ENCODE measurements at regions not wholly inside any gene's neighbourhood (a gene's known extent, or its start where the extent isn't known, plus 50 kb on each side); places are given as distances from the start of the nearest gene placed in this dataset.

- H3K9me1 ChIP-seq (replicated peaks; ENCODE audit: control insufficient read depth, extremely low read depth, insufficient read depth, low read length) = no peaks in the 10 kb centered on the region
- H3K4me3 ChIP-seq (replicated peaks in 1 of 3; ENCODE audit: insufficient read depth in 1 of 3, low read depth in 1 of 3, low read length in 3 of 3) = no peak overlapping the region
- no peak for FAIRE-seq
- intact Hi-C loops (cut with micrococcal nuclease) = no loop called here
- no peak overlapping the region for H3K27ac ChIP-seq (ENCODE audit: insufficient read depth, low read depth, low read length)
- dilution Hi-C loops (cut with MboI; ENCODE audit: extremely low pct_ligation_motif_present, low sequenced_read_pairs) = no loop called here
- ChIA-PET POLR2A (no interaction called here), CTCF (no interaction called here)
- no peaks in the 10 kb centered on the region for H3K36me3 ChIP-seq (ENCODE audit: control insufficient read depth in 2 of 2, extremely low read depth in 1 of 2, insufficient read depth in 2 of 2, low read length in 2 of 2)
- no peaks in the 10 kb centered on the region for H3K9me3 ChIP-seq (replicated peaks; ENCODE audit: control insufficient read depth, insufficient read depth, low read length)
- H2AFZ ChIP-seq (ENCODE audit: low read depth, low read length) = no peak overlapping the region
- no peaks in the 10 kb centered on the region for H4K20me1 ChIP-seq (replicated peaks; ENCODE audit: control insufficient read depth, extremely low read depth, insufficient read depth, low read length)
- BruUV-seq (replicated peaks) = no TSS peak
- H3K4me1 ChIP-seq (ENCODE audit: control insufficient read depth, extremely low read depth, insufficient read depth, low read length) = no peaks in the 10 kb centered on the region
- peaks cover 0 to 2% of the 10 kb centered on the region in 2 experiments for H3K27me3 ChIP-seq (ENCODE audit: control insufficient read depth in 2 of 2, insufficient read depth in 2 of 2, low read length in 2 of 2)
- H3K4me2 ChIP-seq (ENCODE audit: insufficient read depth, low read length) = no peak overlapping the region
- H3K9ac ChIP-seq (replicated peaks; ENCODE audit: extremely low read depth, insufficient read depth, low read length) = no peak overlapping the region
- H3K79me2 ChIP-seq (ENCODE audit: control insufficient read depth, insufficient read depth, low read length) = no peaks in the 10 kb centered on the region
- DNase-seq (ENCODE audit: low read depth, low spot score) = no peak
- TF ChIP-seq POLR2A (IDR thresholded peaks at IDR 0.05; ENCODE audit: low read depth, low read length) (no peak), FOS (IDR thresholded peaks at IDR 0.05; ENCODE audit: borderline replicate concordance, insufficient read depth, low read length) (no peak), CTCF (IDR thresholded peaks at IDR 0.05; ENCODE audit: extremely low read depth in 1 of 2, insufficient read depth in 1 of 2, low read depth in 1 of 2, low read length in 2 of 2) (no peak), MYC (IDR thresholded peaks at IDR 0.05; ENCODE audit: low read depth, low read length) (no peak), EZH2 (IDR thresholded peaks at IDR 0.05; ENCODE audit: borderline replicate concordance, low read depth, low read length, severe bottlenecking) (no peak), MAX (IDR thresholded peaks at IDR 0.05; ENCODE audit: insufficient read depth, insufficient read length) (no peak), POLR2AphosphoS5 (IDR thresholded peaks at IDR 0.05; ENCODE audit: insufficient read depth, low read depth, low read length) (no peak), GATA2 (IDR thresholded peaks at IDR 0.05; ENCODE audit: insufficient read depth, insufficient read length, low read depth, low read length) (no peak), JUN (IDR thresholded peaks at IDR 0.05; ENCODE audit: borderline replicate concordance, insufficient read depth, insufficient read length, low read depth) (no peak)
These were observed 161.0 kb upstream of the DKK2 start for GRCh38 chr4:107197121-107197520.
